Spleen (tissue), 11 donors: ENCODE measurements at regions not wholly inside any gene's neighbourhood (a gene's known extent, or its start where the extent isn't known, plus 50 kb on each side); places are given as distances from the start of the nearest gene placed in this dataset.

ENCODE experiments used
- DNase-seq: peaks from one replicate; pipeline ENCODE4 v3.0.0-alpha.2; 2020
- H3K27ac ChIP-seq, 8 donors: fragments of 200-600 bp; sonication (generic) in 7 of 8; 1 replicate in 4 of 8; 2 replicates in 4 of 8; pipeline versions ENCODE4 v1.5.0 to v1.8.0; 2016 to 2021; ENCODE audit warnings: inconsistent platforms in 4 of 8, mild to moderate bottlenecking in 4 of 8, moderate library complexity in 1 of 8
- H3K27me3 ChIP-seq, 7 donors: fragments of 200-600 bp; sonication (generic) in 6 of 7; replicated peaks in 1 of 7; 1 replicate in 4 of 7; 2 replicates in 3 of 7; pipeline versions ENCODE4 v1.5.0 to v1.8.0; 2016 to 2021; ENCODE audit warnings: inconsistent platforms in 3 of 7, mild to moderate bottlenecking in 1 of 7
- H3K36me3 ChIP-seq, 6 donors: fragments of 200-600 bp; sonication (generic) in 5 of 6; 1 replicate in 4 of 6; 2 replicates in 2 of 6; pipeline versions ENCODE4 v1.5.0 to v1.8.0; 2016 to 2021; ENCODE audit warnings: inconsistent platforms in 2 of 6
- H3K4me1 ChIP-seq, 6 donors: fragments of 200-600 bp; sonication (generic) in 5 of 6; 1 replicate in 3 of 6; 2 replicates in 3 of 6; pipeline versions ENCODE4 v1.5.0 to v1.8.0; 2016 to 2021; ENCODE audit warnings: inconsistent platforms in 3 of 6
- H3K4me3 ChIP-seq, 8 donors: fragments of 200-600 bp; sonication (generic) in 7 of 8; 1 replicate in 4 of 8; 2 replicates in 4 of 8; pipeline versions ENCODE4 v1.5.0 to v1.8.0; 2016 to 2021; ENCODE audit warnings: inconsistent platforms in 4 of 8, mild to moderate bottlenecking in 4 of 8, moderate library complexity in 2 of 8
- H3K9me3 ChIP-seq, 8 donors: fragments of 200-600 bp; sonication (generic) in 7 of 8; 1 replicate in 4 of 8; 2 replicates in 4 of 8; pipeline versions ENCODE4 v1.5.0 to v1.8.0; 2016 to 2021; ENCODE audit warnings: inconsistent platforms in 4 of 8
- CTCF ChIP-seq, 11 experiments: fragments of 200-600 bp in 7 of 11; fragments of 450-650 bp in 4 of 11; sonication (generic) in 4 of 11; IDR thresholded peaks in 8 of 11; conservative IDR thresholded peaks in 3 of 11; 1 replicate in 7 of 11; 2 replicates in 4 of 11; pipeline versions ENCODE4 v1.4.0 to v1.8.0; 2016 to 2021; ENCODE audit warnings: antibody characterized with exemption in 11 of 11, inconsistent platforms in 4 of 11, mild to moderate bottlenecking in 1 of 11
- POLR2A ChIP-seq, 3 donors: fragments of 450-650 bp; IDR thresholded peaks; one replicate each; pipeline ENCODE4 v1.5.1; 2017; ENCODE audit warnings: antibody characterized with exemption in 3 of 3, mild to moderate bottlenecking in 1 of 3
- POLR2AphosphoS5 ChIP-seq, 3 donors: sonication (generic); formaldehyde crosslinking; IDR thresholded peaks; one replicate each; pipeline ENCODE4 v1.5.1; 2017; ENCODE audit warnings: antibody characterized with exemption in 3 of 3
- WGBS, 5 donors: extraction: QIAGEN DNeasy Blood & Tissue Kit in 3 of 5; methylation state at CpG; one replicate each; pipeline versions ENCODE4 v1.1.5 to v1.1.7; 2013 to 2018; 5-methylcytosine and 5-hydroxymethylcytosine counted together
- intact Hi-C: fragments of 100-400 bp; cut with DNase I; formaldehyde crosslinking; loops from one replicate; pipeline ENCODE4 v1.15.0; 2023; ENCODE audit warnings: low total_unique reads
- donor health status: healthy with polysubstance abuse.
- donor health status: DM: no; HTN: no; CAD: no; lungs with moderate emphysema.
- donor health status: DM: no; HTN: no; CAD: no.
- donor health status: Bipolar disorder and iron deficiency.
- donor health status: healthy.
- donor health status: DM: no; HTN: no; CAD: no.
- donor health status: DM: yes; HTN: yes; CAD: no.

- WGBS, 5 donors, result 19 to 26% (median 19%) methylated on average over 15 to 20 of the region's 20 CpGs
- DNase-seq, result peak; percentile 95
- no peaks in the 10 kb centered on the region for H3K9me3 ChIP-seq
- peak overlapping the region; percentile 1 to 72 (median 40) for H3K4me3 ChIP-seq
- H3K27me3 ChIP-seq, result no peaks in the 10 kb centered on the region
- intact Hi-C loops, result no loop called here
- TF ChIP-seq CTCF (IDR thresholded peaks at IDR 0.05 in 8 of 11, conservative IDR thresholded peaks at IDR 0.05 in 3 of 11) (no peak), POLR2AphosphoS5 (IDR thresholded peaks at IDR 0.05) (peak; percentile 70 to 95 (median 85)), POLR2A (IDR thresholded peaks at IDR 0.05) (no peak)
- H3K27ac ChIP-seq, result peak overlapping the region; percentile 68 to 95 (median 86)
- H3K4me1 ChIP-seq, result peaks cover 76 to 100% (median 94%) of the 10 kb centered on the region in 6 donors
- peaks cover 3 to 45% (median 16%) of the 10 kb centered on the region in 6 donors for H3K36me3 ChIP-seq
Observed at GRCh38 chr17:77404812-77405581, 264.2 kb downstream of the SEC14L1 start.

- H3K36me3 ChIP-seq, result peaks cover 3 to 55% (median 16%) of the 10 kb centered on the region in 6 donors
- peak overlapping the region in 7 of 8 donors; percentile 23 to 72 (median 40) for H3K4me3 ChIP-seq
- peak; percentile 90 for DNase-seq
- intact Hi-C loops, result no loop called here
- peaks cover 74 to 100% (median 93%) of the 10 kb centered on the region in 6 donors for H3K4me1 ChIP-seq
- H3K27ac ChIP-seq, result peak overlapping the region; percentile 68 to 95 (median 86)
- H3K27me3 ChIP-seq, result no peaks in the 10 kb centered on the region
- H3K9me3 ChIP-seq, result no peaks in the 10 kb centered on the region
- TF ChIP-seq POLR2A (IDR thresholded peaks at IDR 0.05) (peak in 1 of 3 donors; percentile 24), POLR2AphosphoS5 (IDR thresholded peaks at IDR 0.05) (peak; percentile 64 to 84 (median 68)), CTCF (IDR thresholded peaks at IDR 0.05 in 8 of 11, conservative IDR thresholded peaks at IDR 0.05 in 3 of 11) (no peak)
- 32 to 55% (median 39%) methylated on average over 9 to 11 of the region's 11 CpGs for WGBS, 5 donors
Observed at GRCh38 chr17:77405867-77406732, 265.3 kb downstream of the SEC14L1 start.

- no peak for DNase-seq
- Histone ChIP-seq H3K4me3 (no peak overlapping the region), H3K27ac (peak overlapping the region in 6 of 8 donors; percentile 5 to 91 (median 84)), H3K27me3 (no peaks in the 10 kb centered on the region), H3K4me1 (peaks cover 77 to 100% (median 92%) of the 10 kb centered on the region in 6 donors), H3K36me3 (peaks cover under 1 to 42% (median 8%) of the 10 kb centered on the region in 6 donors), H3K9me3 (no peaks in the 10 kb centered on the region)
- intact Hi-C loops, result no loop called here
- TF ChIP-seq POLR2AphosphoS5 (IDR thresholded peaks at IDR 0.05) (peak in 1 of 3 donors; percentile 32), POLR2A (IDR thresholded peaks at IDR 0.05) (no peak)
- 73 to 92% (median 85%) methylated on average over 8 to 11 of the region's 11 CpGs for WGBS, 5 donors
Observed at GRCh38 chr17:77407321-77408277, 266.8 kb downstream of the SEC14L1 start.

- 77 to 85% (median 81%) methylated on average over 9 of the region's 9 CpGs for WGBS, 5 donors
- DNase-seq, result no peak
- TF ChIP-seq POLR2AphosphoS5 (IDR thresholded peaks at IDR 0.05) (no peak), CTCF (IDR thresholded peaks at IDR 0.05 in 8 of 11, conservative IDR thresholded peaks at IDR 0.05 in 3 of 11) (no peak), POLR2A (IDR thresholded peaks at IDR 0.05) (no peak)
- H3K36me3 ChIP-seq, result peaks cover 0 to 36% (median 2%) of the 10 kb centered on the region in 6 donors
- peak overlapping the region in 5 of 8 donors; percentile 18 to 91 (median 81) for H3K27ac ChIP-seq
- H3K9me3 ChIP-seq, result no peaks in the 10 kb centered on the region
- peaks cover 77 to 100% (median 90%) of the 10 kb centered on the region in 6 donors for H3K4me1 ChIP-seq
- no peaks in the 10 kb centered on the region for H3K27me3 ChIP-seq
- intact Hi-C loops, result no loop called here
- no peak overlapping the region for H3K4me3 ChIP-seq
Observed at GRCh38 chr17:77408284-77408683, 267.5 kb downstream of the SEC14L1 start.
